LoVo (cell line): ENCODE measurements at regions not wholly inside any gene's neighbourhood (a gene's known extent, or its start where the extent isn't known, plus 50 kb on each side); places are given as distances from the start of the nearest gene placed in this dataset.

Experiments
- DNase-seq: peaks from one replicate; pipeline ENCODE4 v3.0.0-alpha.2; 2016; ENCODE audit warnings: low spot score

GRCh38 chr1:224505454-224506093 is 71.0 kb upstream of the WDR26 start:
- DNase-seq, result no peak

DNA sequence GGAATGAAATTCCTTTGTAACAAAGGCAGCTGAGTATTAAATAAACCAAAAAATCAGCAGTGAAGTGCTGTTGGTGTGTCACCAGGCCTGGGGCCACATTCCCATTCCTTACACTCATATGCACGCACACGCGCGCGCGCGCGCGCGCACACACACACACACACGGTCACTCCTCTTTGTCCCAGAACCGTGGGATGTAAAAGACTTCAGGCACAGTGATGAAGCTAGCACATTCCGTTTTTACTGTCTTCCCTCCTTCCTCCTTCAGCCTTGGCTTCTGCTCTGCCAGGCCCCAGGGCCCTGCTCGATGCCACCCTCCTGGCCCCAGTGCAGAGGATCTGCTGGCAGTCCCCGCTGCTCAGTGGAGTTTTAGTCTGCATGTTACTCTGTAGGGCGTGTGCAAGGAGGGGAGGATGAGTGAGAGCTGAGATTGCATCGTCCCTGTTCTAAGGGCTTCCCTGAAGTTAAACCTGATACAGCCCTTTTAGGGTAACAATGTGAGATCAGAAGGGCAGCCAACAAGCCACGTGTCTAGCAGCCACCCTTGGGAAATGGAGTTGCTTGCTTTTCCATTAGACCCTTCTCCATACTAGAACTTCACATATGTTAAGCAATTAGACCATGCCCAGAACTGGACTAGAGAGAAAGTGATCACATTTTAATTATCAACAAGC is 71.7 kb upstream of the WDR26 start:
- DNase-seq, result no peak

DNA sequence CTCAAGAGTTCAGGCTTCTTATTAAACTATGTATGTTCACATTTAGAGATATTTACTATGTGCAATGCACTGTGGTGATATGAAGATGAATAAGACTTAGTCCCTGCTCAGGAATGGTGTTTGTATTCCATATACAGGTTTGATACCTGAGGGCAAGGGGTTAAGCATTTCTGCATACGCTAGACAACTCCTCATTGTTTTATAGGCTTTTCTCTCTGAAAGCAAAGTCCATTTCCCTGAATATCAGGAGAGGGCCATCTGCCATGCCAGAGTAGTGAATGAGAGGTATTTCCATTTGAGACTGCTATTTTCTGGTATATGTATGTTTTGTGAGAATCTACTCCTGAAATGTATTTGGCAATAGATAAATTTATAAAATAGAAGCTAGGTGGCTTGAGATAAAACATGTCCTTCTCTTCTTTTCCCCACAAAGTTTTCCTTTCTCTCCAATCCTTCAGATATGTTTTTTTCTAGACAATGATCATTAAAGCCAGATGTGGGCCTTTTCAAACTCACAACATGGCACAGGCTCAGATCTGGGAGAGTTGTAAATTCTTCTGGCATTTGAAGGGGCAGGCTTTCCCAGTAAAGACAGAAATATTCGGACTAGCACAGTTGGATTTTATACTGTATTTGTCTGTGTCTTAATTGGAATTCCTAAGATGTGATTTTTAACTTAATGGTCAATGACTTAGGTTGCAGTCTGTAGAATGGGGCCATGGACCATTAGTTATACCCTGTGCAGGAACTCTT is 73.3 kb upstream of the WDR26 start:
- no peak for DNase-seq

GRCh38 chr1:224509907-224510306 is 75.3 kb upstream of the WDR26 start:
- DNase-seq, result no peak

GRCh38 chr1:224510880-224511645 is 76.5 kb upstream of the WDR26 start:
- no peak for DNase-seq

GRCh38 chr1:224512600-224513151 is 78.1 kb upstream of the WDR26 start:
- no peak for DNase-seq

DNA sequence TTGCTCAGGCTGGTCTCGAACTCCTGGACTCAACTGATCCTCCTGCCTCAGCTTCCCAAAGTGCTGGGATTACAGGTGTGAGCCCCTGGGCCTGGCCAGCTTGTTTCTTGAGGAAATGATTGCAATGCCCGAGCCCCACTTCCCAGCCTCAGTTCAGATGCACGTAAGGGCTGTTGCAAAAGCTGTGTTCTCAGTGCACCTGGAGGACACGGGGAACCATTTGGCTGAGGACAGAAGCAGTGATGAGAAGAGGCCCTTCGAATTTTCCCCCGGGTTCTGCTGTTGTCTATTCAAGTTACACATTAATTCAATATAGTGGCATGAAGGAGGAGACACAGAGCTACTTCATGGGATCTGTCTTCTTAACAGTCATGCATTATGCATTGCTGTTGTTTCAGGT is 78.8 kb upstream of the WDR26 start:
- DNase-seq, result no peak

DNA sequence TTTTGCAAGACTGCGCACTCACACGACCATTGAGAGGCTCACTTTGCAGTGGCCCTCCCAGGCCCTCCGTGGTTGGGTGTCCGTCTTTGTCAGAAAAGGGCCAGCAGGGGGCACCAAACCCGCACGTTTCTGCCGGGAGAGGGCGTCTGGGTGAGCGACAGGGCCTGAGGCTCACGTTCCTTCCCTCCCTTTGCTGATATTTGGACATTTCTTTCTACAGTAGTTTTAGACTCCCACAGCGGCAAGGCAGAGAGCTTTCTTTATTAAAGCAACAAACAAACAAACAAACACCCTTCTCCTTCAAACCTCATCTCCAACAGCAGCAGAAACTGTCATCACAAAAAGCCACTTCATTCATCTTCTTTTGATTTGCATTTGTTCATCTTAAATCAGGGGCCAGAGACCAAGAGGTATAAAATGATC is 79.2 kb upstream of the WDR26 start:
- peak; percentile 73 for DNase-seq

DNA sequence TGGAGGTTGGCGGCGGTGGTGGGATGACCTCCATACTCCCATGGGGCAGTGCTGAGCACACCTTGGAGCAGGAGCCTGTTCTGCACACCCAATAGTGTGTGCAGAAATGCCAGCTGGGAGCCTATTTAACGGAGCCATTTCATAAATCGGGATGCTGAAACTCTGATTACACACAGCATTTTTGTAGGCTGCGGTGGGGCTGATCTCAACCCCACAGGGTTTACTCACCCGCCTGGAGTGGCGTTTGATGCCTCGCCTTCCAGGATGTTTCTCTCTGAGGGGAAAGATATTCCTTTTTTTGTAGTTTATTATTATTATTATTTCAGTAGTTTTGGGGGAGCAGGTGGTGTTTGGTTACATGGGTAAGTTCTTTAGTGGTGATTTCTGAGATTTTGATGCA is 82.6 kb upstream of the WDR26 start:
- no peak for DNase-seq

- no peak for DNase-seq
These were observed 83.9 kb upstream of the WDR26 start for GRCh38 chr1:224518528-224518927.

GRCh38 chr1:224519874-224520273 is 85.3 kb upstream of the WDR26 start:
- DNase-seq, result no peak

GRCh38 chr1:224520808-224521207 is 86.2 kb upstream of the WDR26 start:
- DNase-seq, result no peak

DNA sequence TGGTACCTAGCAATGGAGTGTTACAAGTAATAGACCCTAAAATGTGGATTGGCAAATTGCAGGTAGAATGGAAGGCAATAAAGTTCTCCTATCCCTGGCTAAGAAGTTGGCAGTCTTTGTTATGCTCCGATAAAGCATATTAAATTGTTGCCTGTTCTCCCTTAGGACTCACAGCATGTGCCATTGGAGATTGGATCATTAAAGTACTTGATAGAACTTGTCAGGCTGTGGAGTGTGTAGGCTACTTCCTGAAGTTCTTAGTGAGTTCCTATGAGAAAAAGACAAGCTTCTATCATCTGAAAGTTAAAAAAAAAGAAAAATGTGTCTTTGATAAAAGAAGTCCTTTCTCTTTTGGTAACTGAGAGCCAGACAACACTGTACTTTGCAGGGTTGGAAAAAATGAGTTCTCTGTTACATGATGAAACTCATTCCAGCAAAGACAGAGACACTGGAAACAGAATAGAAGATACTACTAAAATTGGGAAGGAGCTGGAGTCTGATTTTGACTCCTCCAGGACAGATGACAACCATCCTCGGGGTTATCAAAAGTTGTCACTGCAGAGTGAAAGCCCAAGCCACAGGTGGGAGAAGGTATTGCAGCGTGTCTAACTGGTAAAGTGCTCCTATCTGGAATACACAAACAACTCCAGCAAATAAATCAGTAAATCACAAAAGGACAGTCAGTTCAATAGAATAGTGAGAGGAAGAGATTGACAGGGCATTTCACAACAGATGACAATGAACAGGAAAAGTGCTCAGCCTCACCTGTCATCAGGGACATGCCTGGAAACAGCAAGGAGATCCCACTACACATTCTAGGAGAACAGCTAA is 87.5 kb upstream of the WDR26 start:
- DNase-seq, result no peak

- DNase-seq, result no peak
These were observed 89.1 kb upstream of the WDR26 start for GRCh38 chr1:224523676-224524075.

- no peak for DNase-seq
These were observed 90.1 kb upstream of the WDR26 start for GRCh38 chr1:224524679-224525078.

DNA sequence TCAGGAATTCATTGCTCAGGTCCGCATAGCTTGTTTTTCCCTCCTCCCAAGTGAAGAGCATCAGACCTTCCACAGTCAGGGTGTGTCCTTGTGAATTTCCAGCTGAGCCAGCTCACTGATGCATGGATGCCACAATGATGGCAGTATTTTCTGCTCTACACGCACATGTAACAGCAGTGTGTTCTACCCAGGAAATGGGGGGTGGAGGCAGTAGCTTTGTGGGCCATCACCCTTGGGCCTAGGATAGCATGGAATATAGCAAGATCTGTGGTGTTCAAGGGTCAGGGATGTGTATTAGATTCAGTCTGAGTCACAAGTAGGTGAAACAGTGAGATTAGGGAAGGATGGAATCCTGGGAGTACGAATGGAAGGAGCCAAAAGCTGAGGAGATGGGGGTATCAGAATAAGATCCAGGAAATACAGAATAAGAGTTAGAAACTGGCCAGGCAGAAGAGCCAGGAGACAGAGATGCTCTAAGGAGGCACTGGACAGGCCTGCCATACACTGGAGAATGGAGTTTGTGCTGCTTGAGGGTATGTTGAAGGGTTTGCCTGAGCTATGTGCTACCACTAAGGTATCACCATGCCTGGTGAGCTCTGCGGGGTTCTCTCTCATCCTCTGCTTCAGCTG is 90.6 kb upstream of the CNIH3 start:
- DNase-seq, result no peak

DNA sequence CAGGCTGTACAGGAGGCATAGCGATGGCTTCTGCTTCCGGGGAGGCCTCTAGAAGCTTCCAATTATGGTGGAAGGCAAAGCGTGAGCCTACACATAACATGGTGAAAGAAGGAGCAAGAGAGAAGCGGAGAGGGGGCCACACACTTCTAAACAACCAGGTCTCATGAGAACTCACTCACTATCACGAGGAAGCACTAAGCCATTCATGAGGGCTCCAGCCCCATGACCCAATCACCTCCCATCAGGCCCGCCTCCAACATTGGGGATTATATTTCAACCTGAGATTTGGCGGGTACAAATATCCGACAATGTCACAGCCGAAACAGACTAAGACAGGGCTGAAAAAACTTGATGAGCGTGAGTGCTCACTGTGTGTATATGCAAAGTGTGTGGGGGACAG is 89.3 kb upstream of the CNIH3 start:
- no peak for DNase-seq

- DNase-seq, result no peak
These were observed 87.2 kb upstream of the CNIH3 start for GRCh38 chr1:224528900-224529299.

DNA sequence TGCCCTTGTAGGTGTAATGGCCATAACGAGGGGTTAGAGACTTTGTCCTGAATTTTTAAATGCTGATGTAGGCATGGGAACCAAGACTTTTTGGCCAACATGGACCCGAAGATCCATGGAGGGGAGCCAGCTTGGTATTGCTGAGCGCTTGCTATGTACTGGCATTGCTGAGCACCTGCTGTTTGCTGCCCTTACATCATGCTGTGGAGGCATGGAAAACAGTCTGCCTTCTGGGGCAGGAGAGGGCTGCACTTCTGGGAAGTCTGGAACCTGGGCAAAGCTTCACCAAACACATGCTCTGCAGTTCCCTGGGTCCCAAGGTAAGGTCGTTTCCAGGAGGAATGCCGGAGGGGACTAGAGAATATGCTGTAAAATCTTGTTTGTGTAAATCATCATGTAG is 86.3 kb upstream of the CNIH3 start:
- DNase-seq, result no peak

GRCh38 chr1:224533517-224533916 is 82.6 kb upstream of the CNIH3 start:
- DNase-seq, result no peak

DNA sequence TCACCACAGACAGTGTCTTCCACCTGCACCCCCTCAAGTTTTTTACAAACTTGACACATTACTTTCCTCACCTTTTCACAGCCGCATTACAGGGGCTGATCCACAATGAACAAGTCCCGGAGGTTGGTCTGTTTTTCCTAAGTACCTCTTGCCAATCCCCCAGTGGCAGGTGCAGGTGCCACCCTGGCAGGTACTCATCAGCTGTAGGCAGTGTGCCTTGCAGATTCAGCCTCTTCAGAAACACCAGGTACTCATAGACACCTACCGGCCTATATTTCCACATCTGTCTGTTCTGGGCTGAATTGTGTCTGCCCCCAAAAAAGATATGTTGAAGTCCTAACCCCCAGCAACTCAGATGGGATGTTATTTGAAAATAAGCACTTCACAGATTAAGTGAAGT is 81.4 kb upstream of the CNIH3 start:
- no peak for DNase-seq
